Panc1 (cell line): ENCODE measurements at regions not wholly inside any gene's neighbourhood (a gene's known extent, or its start where the extent isn't known, plus 50 kb on each side); places are given as distances from the start of the nearest gene placed in this dataset.

Experiments used
- CTCF ChIP-seq: fragments of 450-650 bp; IDR thresholded peaks from 2 replicates; pipeline ENCODE4 v1.5.1; 2017; ENCODE audit warnings: mild to moderate bottlenecking
- REST ChIP-seq, 2 experiments: IDR thresholded peaks; 2 replicates each; pipeline ENCODE4 v1.6.1; 2011 to 2012; ENCODE audit warnings: low read depth in 2 of 2, control low read depth in 1 of 2, low read length in 1 of 2, mild to moderate bottlenecking in 1 of 2, moderate library complexity in 1 of 2; ENCODE audit not compliant: insufficient read depth in 1 of 2
- TCF7L2 ChIP-seq: IDR thresholded peaks from 2 replicates; pipeline ENCODE4 v1.6.1; 2011; ENCODE audit warnings: mild to moderate bottlenecking, low read depth, low read length, inconsistent platforms

- no peak for TF ChIP-seq CTCF
- TF ChIP-seq TCF7L2 = no peak
- no peak for TF ChIP-seq REST (IDR thresholded peaks at IDR 0.05; ENCODE audit: insufficient read depth in 1 of 2, low read depth in 2 of 2, low read length in 1 of 2)
Observed at GRCh38 chr7:25945608-25946007, 206.4 kb upstream of the NFE2L3 start.
